Pancreas (tissue), 10 donors: ENCODE measurements at regions not wholly inside any gene's neighbourhood (a gene's known extent, or its start where the extent isn't known, plus 50 kb on each side); places are given as distances from the start of the nearest gene placed in this dataset.
A peak's percentile ranks its signal among the peaks of the same experiment; 100 is the strongest.
"Not testable (repeated sequence)": the region's sequence is repeated elsewhere in the genome, so short reads cannot be mapped to it uniquely, and the experiment has no call there.

Experiments used
- ATAC-seq, 4 donors: fragments of 200-7000 bp; cut with Tn5 transposase; one replicate each; pipeline versions ENCODE4 v1.8.0 to v1.9.1; 2020; ENCODE audit warnings: mild to moderate bottlenecking in 4 of 4, moderate library complexity in 4 of 4
- DNase-seq, 6 donors: peaks; one replicate each; pipeline ENCODE4 v3.0.0-alpha.2; 2020
- FAIRE-seq: peaks from 2 replicates; lab custom pipeline; 2012; peaks lifted over from hg19 to GRCh38; lab: Jason Lieb, UNC
- H3K27ac ChIP-seq, 4 donors: fragments of 200-600 bp; sonication (generic); 1 replicate in 3 of 4; 2 replicates in 1 of 4; pipeline versions ENCODE4 v1.5.0 to v1.8.0; 2020
- H3K27me3 ChIP-seq, 4 donors: fragments of 200-600 bp; one replicate each; pipeline ENCODE4 v1.8.0; 2021
- H3K36me3 ChIP-seq, 3 donors: fragments of 200-600 bp; sonication (generic) in 1 of 3; one replicate each; pipeline versions ENCODE4 v1.5.0 to v1.8.0; 2020 to 2021
- H3K4me1 ChIP-seq, 3 donors: fragments of 200-600 bp; one replicate each; pipeline ENCODE4 v1.8.0; 2021
- H3K4me3 ChIP-seq, 4 donors: fragments of 200-600 bp; sonication (generic) in 2 of 4; one replicate each; pipeline versions ENCODE4 v1.5.0 to v1.8.0; 2020 to 2021
- H3K9me3 ChIP-seq, 4 donors: fragments of 200-600 bp; one replicate each; pipeline ENCODE4 v1.8.0; 2021
- WGBS, 2 donors: extraction: QIAGEN DNeasy Blood & Tissue Kit; methylation state at CpG; one replicate each; pipeline ENCODE4 v1.1.7; 2013; 5-methylcytosine and 5-hydroxymethylcytosine counted together
- intact Hi-C, 3 donors: fragments of 100-400 bp; cut with DNase I; formaldehyde crosslinking; loops; one replicate each; pipeline versions ENCODE4 v1.11.1 to v1.14.2; 2022
- TF ChIP-seq, protein P1 (sequence below), 4 donors: fragments of 200-600 bp; sonication (generic) in 3 of 4; IDR thresholded peaks; one replicate each; pipeline versions ENCODE4 v1.5.0 to v1.8.0; 2021; ENCODE audit warnings: antibody characterized with exemption in 4 of 4
- donor health status: healthy with polysubstance abuse.
- donor health status: DM: no; HTN: no; CAD: no; lungs with moderate emphysema.
- donor health status: DM: no; HTN: no; CAD: no.
- donor health status: control.
- donor health status: control.
- donor health status: Bipolar disorder and iron deficiency.
- donor health status: DM: yes; HTN: yes; CAD: no.
- donor health status: DM: no; HTN: no; CAD: no.
- donor health status: DM: no; HTN: no; CAD: no.
- donor health status: DM: yes; HTN: yes; CAD: no.

DNA sequence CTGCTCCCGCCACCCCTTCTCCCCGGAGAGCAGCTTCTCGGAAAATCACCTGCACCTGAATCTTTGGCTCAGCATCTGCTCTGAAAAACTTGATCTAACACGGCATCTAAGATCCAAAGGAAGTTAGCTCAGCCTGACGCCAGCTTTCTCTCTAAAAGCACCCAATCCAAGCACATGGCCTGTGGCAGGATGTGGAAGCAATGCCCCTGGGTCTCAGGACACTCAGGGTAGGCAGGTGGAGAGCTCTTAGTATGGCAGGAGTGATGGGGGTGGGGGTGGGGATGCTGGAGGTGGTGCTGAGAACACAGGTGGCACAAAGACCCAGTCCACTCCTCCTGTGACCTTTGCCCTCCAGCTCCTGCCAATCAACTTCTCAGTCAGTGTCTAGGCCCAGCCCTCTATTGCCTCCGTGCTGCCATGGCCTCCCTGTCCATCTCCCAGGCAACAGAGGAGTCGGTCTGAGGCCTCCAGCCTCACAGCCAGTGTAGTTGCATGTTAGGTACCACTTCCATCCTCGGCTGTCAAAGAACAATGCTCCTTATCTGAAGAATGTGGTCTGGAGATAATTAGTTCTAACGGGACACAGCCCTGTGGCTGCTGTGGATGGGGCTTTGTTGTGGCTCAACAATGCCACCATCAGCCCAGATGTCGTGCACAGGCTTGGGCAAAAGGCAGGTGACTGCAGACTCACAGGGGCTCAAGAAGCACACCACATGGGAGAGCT lies 180.0 kb upstream of the C14orf180 start:
- no peak overlapping the region for H3K27ac ChIP-seq
- H3K27me3 ChIP-seq, result no peaks in the 10 kb centered on the region
- H3K36me3 ChIP-seq, result no peaks in the 10 kb centered on the region
- H3K9me3 ChIP-seq, result no peaks in the 10 kb centered on the region
- no peak for FAIRE-seq
- no peaks in the 10 kb centered on the region for H3K4me1 ChIP-seq
- intact Hi-C loops, result no loop called here
- H3K4me3 ChIP-seq, result no peak overlapping the region
- DNase-seq, result peak in 1 of 6 donors; percentile 16
- WGBS, 2 donors, result 45 to 53% methylated on average over 10 of the region's 10 CpGs
- TF ChIP-seq, protein P1, sequence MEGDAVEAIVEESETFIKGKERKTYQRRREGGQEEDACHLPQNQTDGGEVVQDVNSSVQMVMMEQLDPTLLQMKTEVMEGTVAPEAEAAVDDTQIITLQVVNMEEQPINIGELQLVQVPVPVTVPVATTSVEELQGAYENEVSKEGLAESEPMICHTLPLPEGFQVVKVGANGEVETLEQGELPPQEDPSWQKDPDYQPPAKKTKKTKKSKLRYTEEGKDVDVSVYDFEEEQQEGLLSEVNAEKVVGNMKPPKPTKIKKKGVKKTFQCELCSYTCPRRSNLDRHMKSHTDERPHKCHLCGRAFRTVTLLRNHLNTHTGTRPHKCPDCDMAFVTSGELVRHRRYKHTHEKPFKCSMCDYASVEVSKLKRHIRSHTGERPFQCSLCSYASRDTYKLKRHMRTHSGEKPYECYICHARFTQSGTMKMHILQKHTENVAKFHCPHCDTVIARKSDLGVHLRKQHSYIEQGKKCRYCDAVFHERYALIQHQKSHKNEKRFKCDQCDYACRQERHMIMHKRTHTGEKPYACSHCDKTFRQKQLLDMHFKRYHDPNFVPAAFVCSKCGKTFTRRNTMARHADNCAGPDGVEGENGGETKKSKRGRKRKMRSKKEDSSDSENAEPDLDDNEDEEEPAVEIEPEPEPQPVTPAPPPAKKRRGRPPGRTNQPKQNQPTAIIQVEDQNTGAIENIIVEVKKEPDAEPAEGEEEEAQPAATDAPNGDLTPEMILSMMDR (IDR thresholded peaks at IDR 0.05), result no peak
- no peak for ATAC-seq

- 66 to 72% methylated on average over 4 of the region's 4 CpGs for WGBS, 2 donors
- TF ChIP-seq, protein P1 (IDR thresholded peaks at IDR 0.05), result no peak
- FAIRE-seq (no peak), ATAC-seq (no peak), DNase-seq (peak in 1 of 6 donors; percentile 20)
- Histone ChIP-seq H3K4me3 (no peak overlapping the region), H3K36me3 (no peaks in the 10 kb centered on the region), H3K27ac (no peak overlapping the region), H3K9me3 (no peaks in the 10 kb centered on the region), H3K27me3 (no peaks in the 10 kb centered on the region), H3K4me1 (no peaks in the 10 kb centered on the region)
- intact Hi-C loops, result no loop called here
Observed at GRCh38 chr14:104400355-104400754, 179.2 kb upstream of the C14orf180 start.

GRCh38 chr14:104401785-104402184 lies 177.8 kb upstream of the C14orf180 start:
- FAIRE-seq (no peak), ATAC-seq (no peak), DNase-seq (no peak)
- H3K9me3 ChIP-seq, result no peaks in the 10 kb centered on the region
- H3K27me3 ChIP-seq, result no peaks in the 10 kb centered on the region
- no peak overlapping the region for H3K27ac ChIP-seq
- H3K4me1 ChIP-seq, result no peaks in the 10 kb centered on the region
- no peak overlapping the region for H3K4me3 ChIP-seq
- intact Hi-C loops, result no loop called here
- H3K36me3 ChIP-seq, result no peaks in the 10 kb centered on the region
- TF ChIP-seq, protein P1 (IDR thresholded peaks at IDR 0.05), result no peak
- 88 to 93% methylated on average over 4 of the region's 4 CpGs for WGBS, 2 donors

DNA sequence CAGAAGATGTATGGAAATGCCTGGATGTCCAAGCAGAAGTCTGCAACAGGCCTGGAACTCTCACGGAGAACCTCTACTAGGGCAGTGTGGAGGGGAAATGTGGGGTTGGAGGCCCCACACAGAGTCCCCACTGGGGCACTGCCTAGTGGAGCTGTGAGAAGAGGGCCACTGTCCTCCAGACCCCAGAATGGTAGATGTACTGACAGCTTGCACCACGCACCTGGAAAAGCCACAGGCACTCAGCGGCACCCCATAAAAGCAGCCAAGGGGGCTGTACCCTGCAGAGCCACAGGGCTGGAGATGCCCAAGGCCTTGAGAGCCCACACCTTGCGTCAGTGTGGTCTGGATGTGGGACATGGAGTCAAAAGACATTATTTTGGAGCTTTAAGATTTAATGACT lies 177.3 kb upstream of the C14orf180 start:
- 83 to 94% methylated on average over 4 of the region's 4 CpGs for whole genome bisulfite sequencing, 2 donors
- H3K4me3 ChIP-seq, H3K9me3 ChIP-seq, H3K27me3 ChIP-seq, FAIRE-seq, H3K36me3 ChIP-seq, DNase-seq, H3K4me1 ChIP-seq, intact Hi-C loops, ATAC-seq, H3K27ac ChIP-seq: not testable (repeated sequence)

- no peak overlapping the region for H3K27ac ChIP-seq
- H3K4me3 ChIP-seq, result no peak overlapping the region
- H3K36me3 ChIP-seq, result no peaks in the 10 kb centered on the region
- ATAC-seq (no peak), FAIRE-seq (no peak), DNase-seq (peak in 1 of 6 donors; percentile 35)
- intact Hi-C loops, result no loop called here
- H3K9me3 ChIP-seq, result no peaks in the 10 kb centered on the region
- H3K4me1 ChIP-seq, result no peaks in the 10 kb centered on the region
- H3K27me3 ChIP-seq, result no peaks in the 10 kb centered on the region
- TF ChIP-seq, protein P1 (IDR thresholded peaks at IDR 0.05), result no peak
- 73 to 76% methylated on average over 11 of the region's 11 CpGs for WGBS, 2 donors
Observed at GRCh38 chr14:104403421-104404220, 175.9 kb upstream of the C14orf180 start.
